ENCODE measurements at regions not wholly inside any gene's neighbourhood (a gene's known extent, or its start where the extent isn't known, plus 50 kb on each side); places are given as distances from the start of the nearest gene placed in this dataset.
A peak's percentile ranks its signal among the peaks of the same experiment; 100 is the strongest.

DNA sequence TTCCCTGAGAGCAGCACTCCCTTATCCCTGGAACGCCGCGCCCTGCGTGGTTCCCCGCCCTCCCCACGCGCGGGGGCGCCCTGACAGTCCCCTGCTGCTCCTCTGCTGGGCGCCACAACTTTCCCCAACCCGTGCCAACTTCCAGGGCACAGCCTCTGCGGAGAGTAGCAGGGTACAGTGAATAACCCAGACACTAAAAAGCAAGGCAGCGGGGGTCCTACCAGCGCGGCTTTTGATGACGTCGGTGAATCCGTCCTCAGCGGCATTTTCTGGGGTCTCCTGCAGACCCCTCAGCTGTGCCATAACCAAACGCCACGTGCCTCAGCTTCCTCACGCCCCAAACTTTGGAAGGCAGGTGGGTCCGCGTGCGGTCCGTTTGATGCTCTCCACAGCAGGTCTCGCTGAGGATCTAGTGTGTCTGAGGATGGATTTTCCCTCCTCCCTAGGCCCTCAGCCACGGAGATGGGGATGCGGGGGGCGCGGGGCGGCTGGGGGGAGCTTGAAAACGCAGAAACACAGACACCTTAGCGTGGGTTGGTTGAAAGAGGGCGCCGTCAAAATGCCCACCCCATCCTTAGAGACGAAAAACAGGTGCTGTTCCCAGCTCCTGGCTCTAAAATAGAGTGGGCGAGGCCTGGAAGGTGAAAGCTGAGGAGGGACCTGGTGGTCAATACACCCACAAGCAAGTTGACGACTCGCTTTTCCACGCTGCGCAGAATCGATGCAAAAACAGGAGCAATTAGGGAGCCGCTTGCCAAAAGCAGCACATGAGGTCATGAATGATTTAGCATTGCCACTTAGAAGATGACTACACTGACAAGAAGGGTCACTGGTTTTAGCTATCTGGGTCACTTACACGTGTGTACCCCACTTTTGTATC is 405.6 kb downstream of the FAM47A start:
- DNase-seq (ENCODE audit: low spot score) = no peak

- DNase-seq (ENCODE audit: low spot score) = peak; percentile 17
Measured at GRCh38 chrX:33725535-33726210, 406.4 kb downstream of the FAM47A start.

- DNase-seq (ENCODE audit: low spot score) = no peak
Measured at GRCh38 chrX:33721927-33722326, 410.2 kb downstream of the FAM47A start.

- DNase-seq (ENCODE audit: low spot score) = no peak
Measured at GRCh38 chrX:33686105-33686504, 446.0 kb downstream of the FAM47A start.

All from kidney tubule cell (primary cell).